ENCODE measurements at regions not wholly inside any gene's neighbourhood (a gene's known extent, or its start where the extent isn't known, plus 50 kb on each side); places are given as distances from the start of the nearest gene placed in this dataset.

DNA sequence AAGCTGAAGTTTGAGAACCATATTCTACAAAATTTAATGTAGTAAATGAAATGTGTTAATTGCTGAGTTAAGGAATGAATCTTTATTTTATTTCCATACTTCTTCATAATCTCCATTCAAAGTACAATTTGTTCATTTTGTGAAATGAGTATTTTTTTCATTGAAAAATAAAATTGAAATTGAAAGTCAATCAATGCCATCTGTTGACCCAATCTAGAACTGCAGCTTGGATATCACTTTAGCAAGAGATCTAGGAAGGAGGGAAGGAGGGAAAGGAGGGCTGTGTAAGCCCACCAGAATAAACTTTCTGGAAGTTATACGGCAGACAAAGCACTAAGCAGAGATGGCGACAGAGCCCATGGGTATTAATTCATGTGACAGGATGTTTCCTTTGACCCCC, 128.4 kb downstream of the ZMAT1 start:
- ChIA-PET CTCF (no interaction called here), POLR2A (ENCODE audit: unreplicated experiment) (no interaction called here)
- Histone ChIP-seq H2AFZ (ENCODE audit: low read length) (no peak overlapping the region), H3F3A (ENCODE audit: low read length, unreplicated experiment) (no peaks in the 10 kb centered on the region), H3K9ac (ENCODE audit: low read length) (no peak overlapping the region), H3K4me2 (ENCODE audit: low read length) (no peak overlapping the region), H3K4me1 (ENCODE audit: insufficient read depth, low read length) (no peaks in the 10 kb centered on the region), H3K9me2 (replicated peaks; ENCODE audit: low read length) (no peaks in the 10 kb centered on the region), H3K36me3 (ENCODE audit: low read depth, low read length) (no peaks in the 10 kb centered on the region), H3K4me3 (ENCODE audit: low read length) (no peak overlapping the region), H3K79me2 (ENCODE audit: low read length) (no peaks in the 10 kb centered on the region), H3K9me3 (ENCODE audit: low read length) (no peaks in the 10 kb centered on the region), H3K27ac (ENCODE audit: low read length) (no peak overlapping the region), H3K27me3 (ENCODE audit: low read length) (no peaks in the 10 kb centered on the region), H4K20me1 (ENCODE audit: low read length) (no peaks in the 10 kb centered on the region)
- no peak for ATAC-seq
- BruUV-seq (replicated peaks), result no TSS peak
- intact Hi-C loops (cut with micrococcal nuclease), result loop anchor here (5.0 kb wide), 2 partner anchors 341 to 909 kb away; partner anchors contain the start of gene GPRASP2
- TF ChIP-seq EZH2 (IDR thresholded peaks at IDR 0.05; ENCODE audit: low read length, unreplicated experiment), result no peak
- TF ChIP-seq, protein P1, sequence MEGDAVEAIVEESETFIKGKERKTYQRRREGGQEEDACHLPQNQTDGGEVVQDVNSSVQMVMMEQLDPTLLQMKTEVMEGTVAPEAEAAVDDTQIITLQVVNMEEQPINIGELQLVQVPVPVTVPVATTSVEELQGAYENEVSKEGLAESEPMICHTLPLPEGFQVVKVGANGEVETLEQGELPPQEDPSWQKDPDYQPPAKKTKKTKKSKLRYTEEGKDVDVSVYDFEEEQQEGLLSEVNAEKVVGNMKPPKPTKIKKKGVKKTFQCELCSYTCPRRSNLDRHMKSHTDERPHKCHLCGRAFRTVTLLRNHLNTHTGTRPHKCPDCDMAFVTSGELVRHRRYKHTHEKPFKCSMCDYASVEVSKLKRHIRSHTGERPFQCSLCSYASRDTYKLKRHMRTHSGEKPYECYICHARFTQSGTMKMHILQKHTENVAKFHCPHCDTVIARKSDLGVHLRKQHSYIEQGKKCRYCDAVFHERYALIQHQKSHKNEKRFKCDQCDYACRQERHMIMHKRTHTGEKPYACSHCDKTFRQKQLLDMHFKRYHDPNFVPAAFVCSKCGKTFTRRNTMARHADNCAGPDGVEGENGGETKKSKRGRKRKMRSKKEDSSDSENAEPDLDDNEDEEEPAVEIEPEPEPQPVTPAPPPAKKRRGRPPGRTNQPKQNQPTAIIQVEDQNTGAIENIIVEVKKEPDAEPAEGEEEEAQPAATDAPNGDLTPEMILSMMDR (conservative IDR thresholded peaks at IDR 0.05; ENCODE audit: low read depth, low read length), result peak; percentile 70
- DNase-seq, result peak; percentile 44

DNA sequence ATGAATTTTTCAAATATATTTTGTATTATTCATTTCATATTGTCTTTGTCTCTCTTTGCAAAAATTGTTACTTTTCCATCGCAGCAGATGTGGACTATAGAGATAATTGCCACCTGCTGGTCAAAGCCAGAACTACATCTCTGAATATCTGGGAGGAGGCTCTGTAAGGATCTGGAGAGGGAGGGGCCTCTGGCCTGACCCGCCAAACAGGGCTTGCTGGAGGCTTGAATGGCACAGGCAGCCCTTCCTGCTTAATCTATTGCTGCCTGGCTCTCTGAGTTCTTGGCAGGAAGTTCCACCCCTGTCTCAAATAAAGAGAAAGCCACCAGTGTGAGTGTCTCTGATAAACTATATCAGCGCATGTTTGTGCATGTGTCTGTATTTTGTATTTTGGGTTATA, 132.4 kb downstream of the ZMAT1 start:
- H3K9ac ChIP-seq (ENCODE audit: low read length), result no peak overlapping the region
- TF ChIP-seq, protein P1 (conservative IDR thresholded peaks at IDR 0.05; ENCODE audit: low read depth, low read length), result peak; percentile 64
- TF ChIP-seq EZH2phosphoT487 (IDR thresholded peaks at IDR 0.05; ENCODE audit: borderline replicate concordance, low read length) (no peak), EZH2 (IDR thresholded peaks at IDR 0.05; ENCODE audit: low read length, unreplicated experiment) (no peak)
- no peaks in the 10 kb centered on the region for H3K9me3 ChIP-seq (ENCODE audit: low read length)
- no peaks in the 10 kb centered on the region for H3K4me1 ChIP-seq (ENCODE audit: insufficient read depth, low read length)
- POLR2A ChIA-PET (ENCODE audit: unreplicated experiment), result no interaction called here
- H3K79me2 ChIP-seq (ENCODE audit: low read length), result no peaks in the 10 kb centered on the region
- peak; percentile 100 for ATAC-seq
- H3K4me2 ChIP-seq (ENCODE audit: low read length), result peak overlapping the region; percentile 49
- H4K20me1 ChIP-seq (ENCODE audit: low read length), result no peaks in the 10 kb centered on the region
- peak overlapping the region; percentile 18; the same call in 1 of the 2 replicates for H2AFZ ChIP-seq (ENCODE audit: low read length)
- intact Hi-C loops (cut with micrococcal nuclease), result loop anchor here (2.0 to 5.0 kb wide), 2 partner anchors 202 to 385 kb away; no protein-coding TSS in a partner anchor
- H3K27ac ChIP-seq (ENCODE audit: low read length), result no peak overlapping the region
- no peaks in the 10 kb centered on the region for H3F3A ChIP-seq (ENCODE audit: low read length, unreplicated experiment)
- no TSS peak for BruUV-seq (replicated peaks)
- H3K9me2 ChIP-seq (replicated peaks; ENCODE audit: low read length), result no peaks in the 10 kb centered on the region
- CTCF ChIA-PET, result interaction anchor here (0.6 kb wide), 1 partner anchor 40 kb away, joined by 4 read pairs; no protein-coding TSS in a partner anchor
- H3K4me3 ChIP-seq (ENCODE audit: low read length), result peak overlapping the region; percentile 33; the same call in 1 of the 2 replicates
- DNase-seq, result peak; percentile 95
- no peaks in the 10 kb centered on the region for H3K36me3 ChIP-seq (ENCODE audit: low read depth, low read length)
- H3K27me3 ChIP-seq (ENCODE audit: low read length), result 0 out of 2 replicates have a peak, but pooled peaks cover 4% of the 10 kb centered on the region

DNA sequence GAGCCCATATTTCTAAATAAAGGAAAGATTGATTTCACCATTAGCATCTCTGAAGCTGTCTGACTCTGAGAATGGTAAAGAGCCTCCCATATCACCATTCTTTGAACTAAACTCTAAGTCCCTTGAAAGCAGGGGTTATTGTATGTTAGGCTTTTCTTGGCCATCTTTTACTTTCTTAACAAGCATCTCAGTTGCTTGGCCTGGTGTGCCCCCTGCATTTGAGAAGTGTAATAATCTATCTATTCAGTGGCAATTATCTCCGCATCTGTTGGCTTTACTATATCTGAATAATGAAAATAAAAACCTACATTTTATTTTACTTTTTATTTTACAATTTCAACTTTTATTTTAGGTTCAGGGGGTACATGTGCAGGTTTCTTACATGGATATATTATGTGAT, 128.3 kb upstream of the ARMCX2 start:
- no peaks in the 10 kb centered on the region for H3K27me3 ChIP-seq (ENCODE audit: low read length)
- TF ChIP-seq, protein P1 (conservative IDR thresholded peaks at IDR 0.05; ENCODE audit: low read depth, low read length), result no peak
- no peak for TF ChIP-seq EZH2phosphoT487 (IDR thresholded peaks at IDR 0.05; ENCODE audit: borderline replicate concordance, low read length)
- TF ChIP-seq EZH2 (IDR thresholded peaks at IDR 0.05; ENCODE audit: low read length, unreplicated experiment), result no peak
- intact Hi-C loops (cut with micrococcal nuclease), result no loop called here
- no peak overlapping the region for H3K4me2 ChIP-seq (ENCODE audit: low read length)
- no peaks in the 10 kb centered on the region for H3K79me2 ChIP-seq (ENCODE audit: low read length)
- H4K20me1 ChIP-seq (ENCODE audit: low read length), result no peaks in the 10 kb centered on the region
- no TSS peak for BruUV-seq (replicated peaks)
- no peaks in the 10 kb centered on the region for H3K4me1 ChIP-seq (ENCODE audit: insufficient read depth, low read length)
- H3F3A ChIP-seq (ENCODE audit: low read length, unreplicated experiment), result no peaks in the 10 kb centered on the region
- no peaks in the 10 kb centered on the region for H3K9me2 ChIP-seq (replicated peaks; ENCODE audit: low read length)
- DNase-seq (no peak), ATAC-seq (no peak)
- no peaks in the 10 kb centered on the region for H3K9me3 ChIP-seq (ENCODE audit: low read length)
- no peak overlapping the region for H3K27ac ChIP-seq (ENCODE audit: low read length)
- H3K9ac ChIP-seq (ENCODE audit: low read length), result no peak overlapping the region
- POLR2A ChIA-PET (ENCODE audit: unreplicated experiment), result no interaction called here
- no peak overlapping the region for H3K4me3 ChIP-seq (ENCODE audit: low read length)
- no peaks in the 10 kb centered on the region for H3K36me3 ChIP-seq (ENCODE audit: low read depth, low read length)
- H2AFZ ChIP-seq (ENCODE audit: low read length), result no peak overlapping the region
- CTCF ChIA-PET, result no interaction called here

All from PC-3 (cell line).